NOMO-1 treated with dmso at 0.1 percent for 144 hours (cell line): ENCODE measurements at regions not wholly inside any gene's neighbourhood (a gene's known extent, or its start where the extent isn't known, plus 50 kb on each side); places are given as distances from the start of the nearest gene placed in this dataset.

Source experiments
- DNase-seq: peaks from one replicate; lab custom pipeline; 2025; ENCODE audit not compliant: unreplicated experiment; lab: John Stamatoyannopoulos, UW

DNA sequence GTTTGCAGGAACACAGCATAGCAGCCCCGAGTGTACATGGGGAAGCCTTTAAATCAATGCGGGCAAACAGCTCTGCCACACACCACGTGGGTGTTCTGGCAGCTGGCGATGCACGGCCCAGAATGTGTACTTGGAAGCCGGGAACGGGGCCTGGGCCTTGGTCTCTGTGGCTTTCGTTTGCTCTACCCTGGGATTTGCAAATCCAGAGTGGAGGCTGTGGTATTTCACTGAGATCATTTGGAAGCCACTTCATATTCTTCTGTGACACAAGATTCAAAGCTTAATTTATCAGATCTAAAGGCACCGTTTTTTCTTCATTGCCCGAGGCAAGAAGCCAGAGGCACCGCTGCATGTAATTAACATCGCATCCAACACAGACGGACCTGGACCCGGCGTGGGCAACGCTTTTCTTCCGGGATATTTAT lies 246.3 kb upstream of the MYT1L start:
- DNase-seq, result no peak

DNA sequence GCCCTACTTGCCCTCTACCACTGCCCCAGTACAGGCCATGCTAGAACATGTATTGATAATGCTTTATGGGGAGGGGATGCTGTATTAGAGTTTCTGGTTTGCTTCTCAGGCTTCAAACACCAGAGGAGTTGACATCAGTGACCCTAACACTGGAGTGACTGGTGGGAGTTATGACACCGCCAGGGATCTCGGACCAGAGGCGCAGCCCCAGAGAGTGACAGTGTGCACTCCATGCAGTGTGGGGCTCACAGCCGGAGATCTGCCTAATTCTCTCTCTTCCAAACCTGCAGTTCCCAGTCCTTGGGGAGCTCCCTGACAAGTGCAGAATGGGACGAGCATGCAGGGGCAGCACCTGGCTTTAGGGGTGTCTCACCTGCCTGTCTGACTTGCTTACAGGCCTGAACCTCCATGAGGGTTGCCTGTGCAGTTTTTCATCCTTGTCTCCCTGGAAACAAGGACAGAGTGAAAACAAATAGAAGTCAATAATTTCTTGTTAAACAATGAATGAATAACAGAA lies 244.9 kb upstream of the MYT1L start:
- no peak for DNase-seq

DNA sequence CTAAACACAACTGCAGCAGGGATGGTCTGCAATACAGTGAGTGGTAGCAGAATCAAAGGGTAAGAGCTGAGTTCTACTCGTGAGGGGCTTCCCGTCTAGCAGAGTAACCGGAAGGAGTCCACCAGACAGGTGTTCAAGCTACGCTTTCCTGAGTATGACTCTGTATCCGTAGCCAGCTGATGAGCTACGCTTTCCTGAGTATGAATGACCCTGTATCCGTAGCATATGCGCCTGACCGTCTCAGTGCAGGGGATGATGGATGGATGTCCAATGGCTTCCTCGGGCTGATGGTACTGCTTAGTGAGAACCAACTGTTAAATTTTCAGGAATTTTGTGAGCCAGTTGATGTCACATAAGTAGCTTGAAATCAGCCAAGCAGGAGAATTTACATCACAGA lies 244.1 kb upstream of the MYT1L start:
- DNase-seq, result no peak

DNA sequence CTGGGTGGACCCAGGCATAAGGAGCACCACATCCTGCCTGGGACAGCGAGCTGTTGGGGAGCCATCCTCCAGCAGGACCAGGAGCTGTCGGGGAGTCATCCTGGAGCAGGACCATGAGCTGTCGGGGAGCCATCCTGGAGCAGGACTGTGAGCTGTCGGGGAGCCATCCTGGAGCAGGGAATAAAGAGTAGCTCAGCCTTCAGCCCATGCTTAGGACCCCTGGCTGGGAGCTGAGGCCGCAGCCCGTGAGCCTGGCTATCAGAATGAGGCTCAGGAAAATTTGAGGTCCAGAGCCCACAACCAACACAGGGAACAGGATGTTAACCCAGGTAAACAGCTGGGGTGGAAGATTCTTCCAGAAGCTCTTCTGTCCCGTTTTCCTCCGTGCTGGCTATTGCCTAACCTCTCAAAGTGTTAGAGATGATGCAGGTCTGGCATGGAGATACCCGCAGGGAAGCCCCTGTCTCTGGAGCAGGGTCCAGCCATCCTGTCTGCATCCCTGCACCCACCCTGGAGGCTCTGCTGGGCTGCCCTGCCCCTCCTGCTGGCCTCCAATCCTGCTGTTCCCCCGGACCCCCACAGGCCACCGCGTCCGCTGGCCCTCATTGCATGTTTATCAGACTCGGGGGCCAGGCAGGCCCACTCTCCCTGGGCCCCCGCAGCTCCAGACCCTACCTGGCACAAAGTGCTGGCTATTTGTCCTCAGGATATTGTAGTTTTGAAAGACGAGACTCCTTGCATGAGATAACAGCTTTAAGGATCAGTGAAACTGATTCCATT lies 243.5 kb upstream of the MYT1L start:
- no peak for DNase-seq

DNA sequence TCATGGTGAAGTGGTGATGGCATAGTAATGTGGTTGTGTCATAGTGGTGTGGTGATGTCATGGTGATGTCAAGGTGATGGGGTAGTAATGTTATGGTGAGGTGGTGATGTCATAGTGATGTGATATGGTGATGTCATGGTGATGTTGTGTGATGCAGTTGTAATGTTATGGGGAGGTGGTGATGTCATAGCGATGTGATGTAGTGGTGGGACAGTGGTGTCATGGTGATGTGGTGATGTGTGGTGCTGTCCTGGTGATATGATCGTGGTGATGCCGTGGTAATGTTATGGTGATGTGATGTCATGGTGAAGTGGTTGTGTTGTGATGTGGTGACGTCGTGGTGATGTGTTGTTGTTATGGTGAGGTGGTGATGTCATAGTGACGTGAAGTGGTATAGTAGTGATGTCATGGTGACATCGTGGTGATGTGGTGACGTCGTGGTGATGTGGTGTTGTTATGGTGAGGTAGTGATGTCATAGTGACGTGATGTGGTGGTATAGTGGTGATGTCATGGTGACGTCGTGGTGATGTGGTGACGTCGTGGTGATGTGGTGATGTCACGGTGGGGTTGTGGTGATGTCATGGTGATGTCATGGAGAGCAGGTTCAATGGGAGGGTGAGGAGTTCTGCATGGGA lies 242.7 kb upstream of the MYT1L start:
- no peak for DNase-seq

DNA sequence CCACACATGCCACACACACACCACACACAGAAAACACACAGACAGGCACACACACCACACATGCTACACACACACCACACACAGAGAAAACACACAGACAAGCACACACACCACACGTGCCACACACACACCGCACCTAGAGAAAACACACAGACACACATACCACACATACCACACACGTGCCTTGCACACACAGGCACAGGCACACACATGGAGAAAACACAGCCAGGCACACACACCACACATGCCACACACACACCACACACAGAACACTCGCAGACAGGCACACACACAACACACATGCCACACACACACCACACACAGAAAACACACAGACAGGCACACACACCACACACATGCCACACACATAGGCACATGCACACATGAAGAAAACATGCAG lies 242.1 kb upstream of the MYT1L start:
- no peak for DNase-seq

DNA sequence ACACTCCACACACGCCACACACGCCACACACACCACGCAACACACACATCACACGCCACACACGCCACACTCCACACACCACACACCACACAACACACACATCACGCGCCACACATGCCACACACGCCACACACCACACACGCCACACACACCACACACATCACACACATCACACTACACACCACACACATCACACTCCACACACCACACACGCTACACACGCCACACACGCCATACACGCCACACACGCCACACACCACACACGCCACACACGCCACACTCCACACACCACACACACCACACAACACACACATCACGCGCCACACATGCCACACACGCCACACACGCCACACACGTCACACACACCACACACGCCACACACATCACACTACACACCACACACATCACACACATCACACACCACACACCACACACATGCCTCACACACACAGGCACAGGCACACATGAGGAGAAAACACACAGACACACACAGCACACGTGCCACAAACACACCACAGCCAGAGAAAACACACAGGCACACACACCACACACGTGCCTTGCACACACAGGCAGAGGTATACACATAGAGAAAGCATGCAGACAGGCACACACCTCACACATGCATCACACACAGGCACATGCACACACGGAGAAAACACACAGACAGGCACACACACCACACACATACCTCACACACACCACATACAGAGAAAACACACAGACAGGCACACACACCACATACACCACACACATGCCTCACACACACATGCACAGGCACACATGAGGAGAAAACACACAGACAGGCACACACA lies 241.5 kb upstream of the MYT1L start:
- no peak for DNase-seq

DNA sequence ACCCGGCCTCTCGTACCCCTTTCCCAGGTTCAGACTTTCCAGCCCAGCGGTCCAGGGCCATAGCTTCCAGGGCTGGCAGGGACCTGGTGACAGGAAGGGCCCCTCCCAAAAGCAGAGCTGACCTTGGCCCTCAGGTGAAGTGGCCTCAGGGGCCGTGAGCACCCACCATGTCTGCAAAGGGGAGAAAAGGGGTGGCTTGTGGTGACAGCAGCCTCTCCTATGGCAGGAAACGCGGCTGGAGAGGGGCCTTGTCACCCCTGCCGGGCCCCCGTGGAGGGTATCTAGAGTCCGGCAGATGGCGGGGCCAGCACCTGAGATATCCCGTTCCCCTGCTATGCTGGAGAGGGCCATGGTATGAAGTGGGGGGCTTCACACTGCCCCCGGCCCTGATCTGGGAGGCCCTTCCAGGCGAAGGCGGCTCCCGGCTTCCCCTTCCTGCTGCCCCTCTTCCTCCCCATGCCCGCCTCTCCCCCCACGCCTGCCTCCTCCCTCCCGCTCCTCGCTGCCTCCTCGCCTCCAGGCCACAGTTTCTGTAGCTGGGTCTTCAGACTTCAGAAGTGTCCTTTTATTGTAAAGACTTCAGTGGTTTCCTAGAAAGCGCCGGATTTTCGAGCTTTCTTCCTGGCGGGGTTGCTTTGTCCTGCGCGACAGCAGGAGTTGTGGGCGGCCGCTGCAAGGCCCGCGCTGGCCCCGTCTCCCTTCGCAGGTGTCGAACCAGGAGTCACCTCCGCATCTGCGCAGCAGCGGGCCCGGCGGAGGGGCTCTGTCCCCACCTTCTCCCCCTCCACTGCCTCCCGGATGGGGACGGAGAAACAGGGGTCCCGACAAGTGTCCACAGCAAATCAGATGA lies 240.5 kb upstream of the MYT1L start:
- no peak for DNase-seq

DNA sequence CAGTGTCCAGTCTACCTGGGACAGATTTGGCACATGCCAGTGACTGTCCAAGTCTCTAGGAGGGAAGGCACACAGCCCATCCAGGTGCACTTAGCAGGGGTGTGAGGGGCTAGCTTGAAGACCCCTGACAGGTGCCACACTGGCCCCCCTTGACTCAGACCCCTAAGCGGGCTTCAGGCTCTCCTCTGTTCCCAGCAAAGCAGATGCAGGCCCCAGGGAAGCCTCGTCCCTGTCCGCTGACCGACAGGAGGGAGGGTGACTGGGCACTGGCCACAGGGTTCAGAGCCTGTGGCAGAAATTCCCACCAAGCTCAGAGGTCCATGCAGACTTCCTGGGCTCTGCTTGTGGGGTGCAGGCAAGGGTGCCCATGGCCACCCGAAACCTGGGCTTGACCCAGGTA lies 239.8 kb upstream of the MYT1L start:
- no peak for DNase-seq

DNA sequence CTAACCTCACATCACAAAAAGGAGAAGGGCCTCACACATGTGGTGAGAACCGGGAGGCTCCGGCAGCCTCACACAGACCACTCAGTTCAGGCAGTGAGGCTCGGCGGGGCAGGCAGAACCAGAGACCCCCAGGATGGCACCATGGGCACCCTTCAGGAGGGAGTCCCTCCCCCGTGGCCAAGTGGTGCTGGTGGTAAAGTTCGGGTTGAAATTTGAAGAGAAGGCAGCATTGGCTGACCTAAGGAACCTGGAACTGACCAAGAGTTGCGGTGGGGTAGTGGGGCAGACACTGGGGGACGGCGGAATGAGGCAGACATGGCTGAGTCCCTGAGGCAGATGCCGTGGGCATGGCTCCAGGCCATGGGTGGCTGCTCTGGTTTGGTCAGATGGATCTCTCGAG lies 239.3 kb upstream of the MYT1L start:
- no peak for DNase-seq

DNA sequence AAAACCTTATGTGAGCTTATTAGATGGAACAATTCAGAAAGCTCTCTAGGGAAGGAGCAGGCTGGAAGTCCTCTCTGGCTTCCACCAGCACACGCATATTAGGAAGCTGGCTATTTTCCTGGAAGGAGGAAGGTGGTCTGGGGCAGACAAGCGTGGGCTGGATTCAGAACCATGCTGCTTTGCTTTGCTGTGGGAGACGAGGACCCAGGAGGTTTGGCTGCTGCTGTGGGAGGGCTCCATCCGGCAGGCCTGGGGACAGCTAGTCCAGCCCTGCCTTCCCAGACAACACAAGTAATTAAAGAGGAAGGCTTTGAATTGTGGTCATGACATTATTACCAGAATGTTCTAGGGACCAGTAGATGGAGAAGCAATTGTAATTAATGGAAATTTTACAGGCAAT lies 238.8 kb upstream of the MYT1L start:
- DNase-seq, result no peak

DNA sequence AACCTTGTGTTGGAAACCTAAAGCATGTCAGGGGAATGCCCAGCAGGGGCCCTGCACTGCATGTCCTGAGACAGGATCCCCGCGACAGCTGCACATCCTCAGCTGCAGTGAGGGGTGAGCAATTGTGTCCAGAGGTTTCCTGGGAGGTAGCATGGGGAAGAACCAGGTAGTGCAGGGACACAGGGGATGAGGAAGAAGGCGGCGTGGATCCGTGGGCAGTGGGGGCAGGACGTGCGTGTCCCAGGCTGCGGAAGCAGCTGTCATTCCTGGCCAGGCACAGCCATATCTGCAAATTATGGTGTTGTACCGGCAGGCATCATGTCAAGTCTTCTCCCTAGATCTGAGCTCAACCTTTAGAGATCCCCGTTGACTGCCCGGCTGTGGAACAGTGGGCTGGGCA lies 238.2 kb upstream of the MYT1L start:
- DNase-seq, result no peak

DNA sequence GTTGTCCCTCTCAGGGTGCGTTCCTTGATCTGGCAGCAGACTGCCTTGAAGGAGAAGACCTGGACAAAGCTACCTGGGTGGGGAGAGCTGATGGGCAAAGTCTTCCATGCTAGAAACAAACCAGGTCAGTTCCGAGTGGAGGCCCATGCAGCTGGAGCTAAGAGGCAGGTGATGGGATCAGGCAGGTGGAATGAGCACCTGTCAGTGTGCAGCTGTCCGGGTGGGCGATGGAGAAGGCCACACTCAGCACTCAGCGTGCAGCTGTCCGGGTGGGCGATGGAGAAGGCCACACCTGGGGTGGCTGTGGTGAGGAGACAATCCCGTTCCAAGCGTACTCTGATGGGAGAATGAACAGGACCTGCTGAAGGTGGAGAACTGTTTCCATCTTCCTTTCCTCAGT lies 237.3 kb upstream of the MYT1L start:
- DNase-seq, result no peak

DNA sequence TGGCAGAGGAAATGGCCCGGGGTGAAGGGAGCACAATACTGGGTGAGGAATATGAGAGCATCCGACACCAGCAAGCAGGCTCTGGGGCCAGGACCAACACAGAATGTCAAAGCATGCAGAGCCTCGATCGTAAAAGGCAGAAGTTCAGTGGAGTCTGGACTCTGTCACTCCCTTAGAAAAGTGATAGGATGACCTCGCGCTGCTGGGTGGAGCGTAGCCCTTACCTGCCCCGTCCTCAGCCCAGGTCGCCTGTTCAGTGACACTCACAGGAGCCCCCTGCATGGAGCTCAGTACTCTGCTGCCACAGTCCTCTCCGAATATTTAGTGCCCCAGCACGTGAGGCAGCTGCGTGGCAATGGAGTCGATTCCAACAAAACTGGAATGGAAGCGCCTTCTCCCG lies 236.7 kb upstream of the MYT1L start:
- no peak for DNase-seq

DNA sequence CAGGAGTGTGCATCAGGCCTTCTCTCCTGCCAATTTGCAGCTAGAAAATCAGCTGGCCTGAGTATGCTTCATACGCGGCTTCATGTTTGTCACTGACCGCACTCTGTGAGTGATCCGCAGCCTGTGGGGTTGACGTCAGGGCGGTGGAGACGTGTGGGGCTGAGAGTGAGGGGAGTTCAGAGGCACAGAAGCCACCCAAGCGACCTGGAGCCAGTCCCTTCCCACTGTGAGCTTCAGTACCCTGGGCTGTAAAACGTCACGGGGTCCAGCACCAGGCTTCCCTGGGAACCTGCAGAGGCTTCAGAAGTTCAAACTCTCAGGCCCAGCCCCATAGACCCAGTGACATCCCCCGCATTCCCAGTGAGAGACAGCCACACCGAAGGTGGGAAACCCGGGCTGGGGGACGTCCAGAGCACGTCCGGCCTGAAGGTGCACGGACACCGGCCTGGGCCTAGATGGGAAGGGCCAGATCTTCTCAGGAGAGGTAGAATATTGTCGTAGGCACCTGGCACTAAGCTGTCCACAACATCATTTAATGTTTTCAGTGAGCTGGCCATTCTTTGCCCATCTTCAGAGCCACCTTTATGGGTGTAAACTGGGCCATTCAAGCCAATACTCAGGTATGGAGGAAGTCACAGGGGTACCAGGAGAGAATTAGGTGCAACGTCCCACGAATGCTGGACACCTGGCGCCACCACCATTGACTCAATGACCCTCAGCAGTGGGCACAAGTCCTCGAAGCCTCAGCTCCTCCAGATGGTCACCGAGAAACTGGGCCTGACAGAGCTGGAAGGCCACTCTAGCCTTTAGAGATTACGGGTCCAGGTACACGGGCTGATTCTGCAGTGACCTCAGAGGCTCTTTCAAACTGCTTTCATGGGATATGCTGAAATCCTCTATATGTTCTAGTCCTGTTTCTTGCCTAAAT lies 235.6 kb upstream of the MYT1L start:
- DNase-seq, result no peak

DNA sequence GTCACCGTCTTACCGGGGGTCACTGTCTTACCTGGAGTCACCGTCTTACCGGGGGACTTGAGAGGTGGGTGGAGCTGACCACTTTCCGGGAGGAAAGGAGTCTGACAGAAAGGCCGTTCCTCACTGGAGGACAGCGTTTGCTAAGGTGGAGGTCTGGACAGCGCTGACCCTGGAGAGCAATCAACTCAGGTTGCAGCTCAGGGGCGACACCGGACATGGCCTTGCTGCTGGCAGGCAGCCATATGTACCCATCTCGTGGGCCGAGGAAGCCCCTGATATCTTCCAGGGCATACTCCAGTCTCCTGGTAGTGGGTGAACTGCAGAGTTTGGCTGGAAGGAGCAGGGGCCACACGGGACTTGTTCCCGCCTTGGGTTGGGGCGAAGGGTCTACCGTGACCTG lies 234.6 kb upstream of the MYT1L start:
- no peak for DNase-seq

DNA sequence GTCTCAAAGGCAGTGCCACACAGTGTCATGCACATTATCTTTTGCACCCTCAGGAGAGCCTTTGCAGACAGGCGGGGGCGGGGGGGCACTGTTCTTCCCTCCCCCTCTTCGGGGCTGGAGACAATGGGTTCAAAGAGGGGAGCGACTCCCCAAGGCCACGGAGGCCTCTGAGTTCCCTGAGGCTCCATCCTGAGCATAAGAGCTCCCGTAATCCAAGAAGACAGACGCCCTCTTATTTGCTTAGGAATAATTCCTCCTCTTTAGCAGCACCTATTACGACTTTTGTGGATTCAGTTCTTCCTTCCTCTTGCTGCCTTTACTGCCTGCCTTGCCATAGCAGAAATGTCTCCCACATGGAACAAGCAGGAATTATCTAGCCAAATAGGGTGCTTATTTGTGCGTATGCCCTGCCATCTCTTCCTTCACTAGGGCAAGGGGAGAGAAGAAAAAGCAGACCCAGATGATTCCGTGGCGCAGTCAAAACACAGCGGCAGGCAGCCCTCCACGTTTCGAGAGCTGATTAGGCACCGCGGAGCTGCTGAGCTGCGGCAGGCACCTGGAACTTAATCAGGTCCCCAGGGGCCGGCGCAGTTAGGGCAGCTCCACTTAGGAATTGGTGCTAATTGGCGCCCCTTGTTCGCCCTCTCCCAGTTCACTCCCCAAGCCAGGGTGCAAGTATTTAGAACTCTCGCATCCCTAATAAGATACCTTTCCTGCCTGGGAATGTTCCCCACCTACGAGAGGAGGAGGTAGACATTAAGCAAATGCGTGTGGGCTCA lies 233.4 kb upstream of the MYT1L start:
- DNase-seq, result no peak

DNA sequence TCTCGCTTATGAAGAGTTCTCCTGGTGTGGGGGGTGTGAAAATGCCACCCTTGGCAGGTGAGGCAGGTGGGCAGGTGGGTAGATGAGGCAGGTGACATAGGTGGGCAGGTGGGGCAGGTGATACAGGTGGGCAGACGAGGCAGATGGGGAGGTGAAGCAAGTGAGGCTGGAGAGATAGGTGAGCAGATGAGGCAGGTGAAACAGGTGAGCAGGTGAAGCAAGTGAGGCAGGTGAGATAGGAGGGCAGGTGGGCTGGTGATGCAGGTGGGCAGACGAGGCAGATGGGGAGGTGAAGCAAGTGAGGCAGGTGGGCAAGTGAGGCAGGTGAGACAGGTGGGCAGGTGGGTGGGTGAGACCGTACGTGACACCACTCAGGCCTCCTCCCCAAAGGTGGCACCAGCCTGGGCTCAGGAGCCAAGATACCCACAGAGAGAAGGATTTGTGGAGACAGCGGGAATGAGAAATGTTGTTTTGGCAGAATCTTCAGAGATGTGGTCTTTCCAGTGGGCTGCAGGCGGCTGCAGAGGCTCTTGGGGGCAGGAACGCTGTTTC lies 232.3 kb upstream of the MYT1L start:
- DNase-seq, result no peak

DNA sequence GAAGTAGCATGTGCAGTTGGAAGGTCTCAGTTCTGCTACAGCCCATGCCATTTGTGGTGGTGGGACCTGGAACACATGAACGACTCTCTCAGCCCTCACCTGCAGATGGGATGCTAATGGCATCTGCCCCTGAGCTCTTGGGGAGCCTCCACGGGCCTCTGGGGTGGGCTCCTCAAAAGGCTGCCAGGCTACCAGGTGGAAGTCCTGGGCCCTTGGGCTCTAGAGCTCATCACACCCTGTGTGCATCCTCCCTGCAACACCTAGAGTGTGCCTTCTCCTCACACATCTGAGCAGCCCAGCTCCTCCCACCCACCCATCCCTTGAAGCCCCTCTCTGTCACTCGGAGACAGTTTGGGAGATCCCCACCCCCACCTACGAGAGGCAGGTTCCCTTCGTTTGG lies 231.8 kb upstream of the MYT1L start:
- no peak for DNase-seq
